ENCODE measurements at regions not wholly inside any gene's neighbourhood (a gene's known extent, or its start where the extent isn't known, plus 50 kb on each side); places are given as distances from the start of the nearest gene placed in this dataset.

GRCh38 chr21:27569831-27570230 is 602.9 kb upstream of the ADAMTS5 start:
- intact Hi-C loops (cut with DNase I): loop anchor here in 1 of 4 donors (10.0 kb wide), 2 partner anchors 605 to 675 kb away; partner anchors contain the start of gene ADAMTS5

GRCh38 chr21:27569091-27569490 is 602.2 kb upstream of the ADAMTS5 start:
- DNase-seq: no peak
- WGBS, 3 donors: 90 to 98% (median 96%) methylated on average over 2 of the region's 2 CpGs
- no peaks in the 10 kb centered on the region for H3K27me3 ChIP-seq
- intact Hi-C loops (cut with DNase I): loop anchor here in 1 of 4 donors (10.0 kb wide), 2 partner anchors 604 to 674 kb away; partner anchors contain the start of gene ADAMTS5
- TF ChIP-seq, protein P1, sequence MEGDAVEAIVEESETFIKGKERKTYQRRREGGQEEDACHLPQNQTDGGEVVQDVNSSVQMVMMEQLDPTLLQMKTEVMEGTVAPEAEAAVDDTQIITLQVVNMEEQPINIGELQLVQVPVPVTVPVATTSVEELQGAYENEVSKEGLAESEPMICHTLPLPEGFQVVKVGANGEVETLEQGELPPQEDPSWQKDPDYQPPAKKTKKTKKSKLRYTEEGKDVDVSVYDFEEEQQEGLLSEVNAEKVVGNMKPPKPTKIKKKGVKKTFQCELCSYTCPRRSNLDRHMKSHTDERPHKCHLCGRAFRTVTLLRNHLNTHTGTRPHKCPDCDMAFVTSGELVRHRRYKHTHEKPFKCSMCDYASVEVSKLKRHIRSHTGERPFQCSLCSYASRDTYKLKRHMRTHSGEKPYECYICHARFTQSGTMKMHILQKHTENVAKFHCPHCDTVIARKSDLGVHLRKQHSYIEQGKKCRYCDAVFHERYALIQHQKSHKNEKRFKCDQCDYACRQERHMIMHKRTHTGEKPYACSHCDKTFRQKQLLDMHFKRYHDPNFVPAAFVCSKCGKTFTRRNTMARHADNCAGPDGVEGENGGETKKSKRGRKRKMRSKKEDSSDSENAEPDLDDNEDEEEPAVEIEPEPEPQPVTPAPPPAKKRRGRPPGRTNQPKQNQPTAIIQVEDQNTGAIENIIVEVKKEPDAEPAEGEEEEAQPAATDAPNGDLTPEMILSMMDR (IDR thresholded peaks at IDR 0.05): no peak
- TF ChIP-seq EP300 (IDR thresholded peaks at IDR 0.05) (no peak), POLR2A (IDR thresholded peaks at IDR 0.05) (no peak)
- no peaks in the 10 kb centered on the region for H3K36me3 ChIP-seq
- no peak overlapping the region for H3K4me3 ChIP-seq
- no peak overlapping the region for H3K27ac ChIP-seq
- no peaks in the 10 kb centered on the region for H3K9me3 ChIP-seq
- peaks cover 5% of the 10 kb centered on the region for H3K4me1 ChIP-seq (ENCODE audit: insufficient read depth)

More at GRCh38 chr21:27569831-27570230, 602.9 kb upstream of the ADAMTS5 start:
- no peaks in the 10 kb centered on the region for H3K36me3 ChIP-seq
- DNase-seq: no peak
- WGBS, 3 donors: 75 to 78% (median 76%) methylated on average over 2 of the region's 2 CpGs
- H3K4me1 ChIP-seq (ENCODE audit: insufficient read depth): peaks cover 5% of the 10 kb centered on the region
- no peaks in the 10 kb centered on the region for H3K9me3 ChIP-seq
- no peak overlapping the region for H3K27ac ChIP-seq
- no peaks in the 10 kb centered on the region for H3K27me3 ChIP-seq
- TF ChIP-seq EP300 (IDR thresholded peaks at IDR 0.05) (no peak), POLR2A (IDR thresholded peaks at IDR 0.05) (no peak)
- TF ChIP-seq, protein P1 (IDR thresholded peaks at IDR 0.05): no peak
- H3K4me3 ChIP-seq: no peak overlapping the region

DNA sequence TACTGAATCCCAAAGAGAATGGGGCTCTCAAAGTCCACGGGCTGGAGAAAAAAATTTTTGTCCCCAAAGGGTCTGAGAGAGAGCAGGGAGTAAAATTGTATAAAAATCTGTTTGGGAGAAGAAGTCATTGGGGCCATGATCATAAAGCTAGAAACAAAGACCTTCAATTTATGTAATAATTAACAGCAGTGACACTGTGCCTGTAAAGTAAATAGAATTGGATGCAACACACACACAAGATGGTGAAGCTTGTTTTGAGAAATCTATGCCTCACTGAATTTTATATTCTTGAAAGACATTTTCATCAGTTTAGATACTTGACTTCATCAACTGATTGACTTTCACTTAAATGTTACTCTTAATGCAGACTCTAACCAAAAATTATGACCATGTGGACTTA is 600.5 kb upstream of the ADAMTS5 start:
- H3K36me3 ChIP-seq: no peaks in the 10 kb centered on the region
- DNase-seq: no peak
- no peaks in the 10 kb centered on the region for H3K9me3 ChIP-seq
- 94 to 100% (median 94%) methylated on average over 1 of the region's 1 CpG for WGBS, 3 donors
- H3K27ac ChIP-seq: no peak overlapping the region
- H3K4me1 ChIP-seq (ENCODE audit: insufficient read depth): peaks cover 5% of the 10 kb centered on the region
- H3K27me3 ChIP-seq: no peaks in the 10 kb centered on the region
- no peak for TF ChIP-seq POLR2A (IDR thresholded peaks at IDR 0.05)
- TF ChIP-seq, protein P1 (IDR thresholded peaks at IDR 0.05): no peak
- no peak for TF ChIP-seq EP300 (IDR thresholded peaks at IDR 0.05)
- intact Hi-C loops (cut with DNase I): loop anchor here in 1 of 4 donors (10.0 kb wide), 2 partner anchors 603 to 673 kb away; partner anchors contain the start of gene ADAMTS5
- no peak overlapping the region for H3K4me3 ChIP-seq

- H3K27ac ChIP-seq: no peak overlapping the region
- H3K36me3 ChIP-seq: no peaks in the 10 kb centered on the region
- H3K27me3 ChIP-seq: no peaks in the 10 kb centered on the region
- TF ChIP-seq, protein P1 (IDR thresholded peaks at IDR 0.05): no peak
- TF ChIP-seq EP300 (IDR thresholded peaks at IDR 0.05): no peak
- TF ChIP-seq POLR2A (IDR thresholded peaks at IDR 0.05): no peak
- H3K4me1 ChIP-seq (ENCODE audit: insufficient read depth): peaks cover 5% of the 10 kb centered on the region
- H3K9me3 ChIP-seq: no peaks in the 10 kb centered on the region
- intact Hi-C loops (cut with DNase I): loop anchor here in 1 of 4 donors (10.0 kb wide), 2 partner anchors 602 to 672 kb away; partner anchors contain the start of gene ADAMTS5
- H3K4me3 ChIP-seq: no peak overlapping the region
- WGBS, 3 donors: 81 to 83% (median 81%) methylated on average over 6 of the region's 6 CpGs
- DNase-seq: no peak
Observed at GRCh38 chr21:27566521-27566920, 599.6 kb upstream of the ADAMTS5 start.
